GM18519 (cell line): ENCODE measurements at regions not wholly inside any gene's neighbourhood (a gene's known extent, or its start where the extent isn't known, plus 50 kb on each side); places are given as distances from the start of the nearest gene placed in this dataset.

Source experiments
- ATAC-seq: cut with Tn5 transposase; IDR thresholded peaks from one replicate; pipeline ENCODE4 v1.9.1; 2021; ENCODE audit warnings: mild to moderate bottlenecking, moderate library complexity; ENCODE audit not compliant: unreplicated experiment, low FRiP score

GRCh38 chr5:30034870-30035269 lies 1158.6 kb upstream of the CDH6 start:
- ATAC-seq = no peak

DNA sequence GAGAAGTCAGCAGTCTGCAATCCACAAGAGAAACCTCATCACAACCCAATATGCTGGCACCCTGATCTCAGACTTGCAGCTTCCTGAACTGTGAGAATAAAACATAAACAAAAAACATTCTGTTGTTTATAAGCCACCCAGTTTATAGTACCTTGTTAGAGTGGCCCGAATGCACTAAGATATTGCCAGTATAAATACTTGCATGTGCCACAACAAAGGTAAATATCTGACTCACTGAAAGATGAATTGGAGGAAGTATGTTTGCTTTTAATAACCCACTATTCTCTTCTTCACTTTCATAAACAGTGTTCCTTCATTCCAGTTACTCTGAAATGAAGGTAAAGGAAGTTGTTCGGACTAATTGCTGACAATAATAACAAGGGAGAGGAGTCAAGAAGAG lies 1163.4 kb upstream of the CDH6 start:
- no peak for ATAC-seq

DNA sequence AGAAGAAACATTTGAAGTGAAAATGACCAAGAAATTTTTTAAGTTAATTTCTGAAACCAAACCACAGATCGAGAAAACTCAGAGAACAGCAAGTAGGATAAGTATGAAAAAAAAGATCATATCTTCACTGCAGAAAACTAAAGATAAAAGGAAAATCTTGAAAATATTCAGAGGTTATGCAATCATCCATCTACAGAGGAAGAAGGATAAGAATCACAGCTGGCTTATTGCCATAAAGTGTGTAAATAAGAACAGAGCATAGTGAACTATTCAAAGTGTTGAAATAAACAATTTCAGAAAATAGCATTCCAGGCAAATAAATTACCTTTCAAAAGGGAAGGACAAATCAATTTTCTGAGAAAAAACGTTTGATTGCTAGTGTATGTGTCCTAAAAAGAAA lies 1191.7 kb upstream of the CDH6 start:
- no peak for ATAC-seq

- no peak for ATAC-seq
These were observed 1193.3 kb upstream of the CDH6 start for GRCh38 chr5:30000231-30000630.

GRCh38 chr5:29995154-29995553 lies 1198.3 kb upstream of the CDH6 start:
- no peak for ATAC-seq

- ATAC-seq = no peak
These were observed 1199.0 kb upstream of the CDH6 start for GRCh38 chr5:29994519-29994918.

DNA sequence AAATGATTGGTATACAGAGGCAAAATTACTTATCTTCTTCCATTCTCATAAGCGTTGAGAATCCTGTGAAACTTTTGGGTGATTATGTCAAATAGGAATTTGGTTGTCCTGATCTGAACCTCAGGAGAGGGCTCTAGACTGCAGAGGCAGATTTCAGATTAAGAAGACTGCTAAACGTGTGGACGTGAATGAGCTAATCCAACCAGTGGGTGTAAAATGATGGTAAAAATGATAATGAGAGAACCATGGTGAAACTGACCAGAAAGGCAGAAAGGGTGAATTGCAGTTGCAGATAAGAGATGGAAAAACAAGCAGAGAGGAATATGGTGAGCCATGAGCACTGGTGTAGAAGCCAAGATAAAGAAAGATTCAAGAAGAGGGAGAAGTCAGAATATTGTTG lies 1200.2 kb upstream of the CDH6 start:
- no peak for ATAC-seq

- ATAC-seq = no peak
These were observed 1201.2 kb upstream of the CDH6 start for GRCh38 chr5:29992248-29992647.

GRCh38 chr5:29990681-29991080 lies 1202.8 kb upstream of the CDH6 start:
- ATAC-seq = no peak

DNA sequence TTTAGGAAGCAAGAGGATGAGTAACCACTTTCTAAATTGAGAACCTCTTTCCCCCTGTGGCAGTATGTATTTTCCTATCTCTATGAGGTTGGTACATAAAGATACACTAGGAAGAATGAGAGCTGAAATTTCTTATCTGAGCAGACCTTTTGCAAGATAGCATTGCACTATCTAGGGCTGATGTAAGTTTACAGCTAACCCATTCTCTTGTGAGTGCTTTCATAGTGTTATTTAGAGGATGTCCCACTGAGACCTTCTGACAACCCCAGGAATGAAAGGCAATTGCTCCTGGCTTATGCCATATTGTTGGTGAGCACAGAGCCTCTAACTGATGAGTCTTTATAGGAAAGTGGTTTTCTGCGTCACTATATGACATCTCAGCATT lies 1209.3 kb upstream of the CDH6 start:
- ATAC-seq = no peak

DNA sequence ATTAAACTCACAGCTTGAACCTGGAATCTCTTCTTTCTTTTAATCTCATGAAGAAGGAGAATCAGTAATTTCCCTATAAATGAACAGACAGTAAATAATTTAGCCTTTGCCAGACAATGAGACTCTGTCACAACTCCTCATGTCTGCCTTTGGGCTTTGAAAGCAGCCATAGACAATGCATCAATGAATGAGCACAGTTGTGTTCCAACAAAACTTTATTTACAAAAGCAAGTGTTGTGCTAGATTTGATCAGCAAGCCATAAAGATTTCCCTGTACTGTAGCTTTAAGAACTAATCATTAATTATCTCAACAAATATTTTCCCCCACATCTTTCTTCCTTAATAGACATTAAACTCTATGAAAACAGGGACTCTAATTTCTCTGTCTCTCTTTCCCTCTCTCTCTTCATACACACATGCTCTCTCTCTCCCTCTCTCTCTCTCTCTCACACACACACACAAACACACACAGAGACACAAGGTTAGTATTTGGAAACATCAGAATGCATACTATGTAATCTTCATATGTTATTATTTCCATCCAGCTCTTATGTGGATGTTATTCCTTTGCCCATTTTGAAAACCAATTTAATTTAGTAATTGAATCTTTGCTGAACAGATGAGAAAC lies 1209.8 kb upstream of the CDH6 start:
- ATAC-seq = no peak

DNA sequence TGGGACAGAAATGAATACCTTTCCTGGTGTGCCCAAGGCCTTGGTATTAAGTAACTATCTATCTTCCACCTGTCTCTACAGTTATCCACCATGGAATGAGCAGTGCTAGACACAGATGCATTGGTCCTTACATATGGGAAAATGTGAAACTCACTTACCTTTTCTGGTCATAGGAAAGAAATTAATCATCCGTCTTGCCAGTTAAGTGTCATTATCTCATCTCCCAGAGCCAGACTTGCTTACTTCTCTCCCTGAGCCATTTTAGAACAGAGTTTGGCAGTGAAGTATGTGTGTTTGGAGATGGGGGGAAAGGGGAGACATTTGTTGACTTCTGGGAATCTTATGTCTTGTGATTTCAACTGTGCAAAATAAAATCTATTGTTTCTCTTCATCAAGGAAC lies 1211.0 kb upstream of the CDH6 start:
- ATAC-seq = no peak

DNA sequence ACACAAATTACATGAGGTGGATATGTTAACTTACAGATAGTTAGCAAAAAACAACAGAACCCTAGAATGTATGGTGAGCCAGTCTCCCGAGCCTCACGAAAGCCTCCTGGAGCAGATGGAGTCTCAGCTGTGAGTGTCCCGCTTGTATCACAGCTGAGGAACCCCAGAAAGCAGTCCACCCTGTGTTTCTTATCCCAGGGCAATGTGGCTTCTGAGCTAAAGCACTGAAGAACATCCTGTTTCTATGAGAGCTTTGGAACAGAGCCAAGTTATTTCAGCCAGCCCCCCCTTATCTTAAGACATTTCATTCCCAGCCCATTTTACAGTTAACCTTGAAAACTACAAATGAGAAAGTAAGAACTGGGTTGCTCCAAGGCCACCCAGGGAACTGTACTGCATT lies 1220.9 kb upstream of the CDH6 start:
- no peak for ATAC-seq

DNA sequence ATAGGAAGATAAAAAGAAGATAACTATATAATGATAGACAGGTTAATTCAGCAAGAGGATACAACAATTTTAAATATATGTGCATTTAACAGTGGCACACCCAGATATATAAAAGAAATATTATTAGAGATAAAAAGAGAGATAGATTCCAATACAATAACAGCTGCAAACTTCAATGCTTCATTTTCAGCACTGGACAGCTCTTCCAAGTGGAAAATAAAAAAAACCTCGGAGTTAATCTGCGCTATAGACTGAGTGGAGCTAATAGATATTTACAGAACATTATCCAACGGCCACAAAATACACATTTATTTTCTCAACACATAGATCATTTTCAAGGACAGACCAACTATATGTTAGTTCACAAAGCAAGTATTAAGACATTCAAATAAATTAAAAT lies 1229.5 kb upstream of the CDH6 start:
- ATAC-seq = no peak

DNA sequence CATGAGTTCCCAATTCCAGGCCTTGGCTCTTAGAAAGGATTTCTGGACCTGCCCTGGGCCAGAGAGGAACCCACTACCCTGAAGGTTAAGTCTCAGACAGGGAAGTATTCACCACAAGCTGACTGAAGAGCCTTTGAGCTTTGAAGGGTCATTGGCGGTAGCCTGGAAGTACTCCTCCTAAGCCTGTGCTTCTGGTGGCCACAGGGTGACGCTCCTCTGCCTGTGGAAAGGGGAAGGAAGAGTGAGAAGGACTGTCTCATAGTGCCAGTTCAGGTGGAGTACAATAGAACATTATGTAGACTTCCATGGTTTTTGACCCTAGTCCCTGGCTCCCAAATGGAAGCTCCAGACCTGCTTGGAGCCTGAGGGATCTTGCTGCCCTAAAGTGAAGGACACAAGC lies 1233.2 kb upstream of the CDH6 start:
- ATAC-seq = no peak

- no peak for ATAC-seq
These were observed 1242.9 kb upstream of the CDH6 start for GRCh38 chr5:29950416-29951145.

DNA sequence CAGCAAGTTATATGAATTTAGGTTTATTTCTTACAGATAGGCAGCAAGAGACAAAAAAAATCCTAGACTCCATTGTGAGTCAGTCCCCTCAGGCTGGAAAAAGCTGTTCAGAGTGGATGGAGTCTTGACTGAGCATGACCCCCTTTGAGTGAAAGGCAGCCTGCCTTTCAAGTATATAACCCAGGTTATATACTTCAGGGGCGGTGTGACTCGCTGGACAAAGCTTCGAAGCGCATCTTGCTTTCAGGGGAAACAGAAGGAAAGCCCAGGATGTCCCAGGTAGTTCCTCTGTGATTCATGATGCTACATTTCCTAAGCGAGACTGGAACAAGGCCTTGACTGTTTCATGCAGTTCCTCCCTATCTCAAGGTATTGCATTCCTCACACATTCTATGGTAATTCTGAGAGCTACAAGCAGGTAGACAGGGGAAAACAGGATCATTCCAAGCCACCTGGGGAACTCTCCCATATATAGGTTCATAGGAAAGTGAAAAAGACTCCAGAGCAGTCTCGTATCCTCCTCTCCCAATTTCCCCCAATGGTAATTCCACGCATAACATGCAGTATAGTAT lies 1244.1 kb upstream of the CDH6 start:
- no peak for ATAC-seq

- no peak for ATAC-seq
These were observed 1249.2 kb upstream of the CDH6 start for GRCh38 chr5:29944327-29944726.

- no peak for ATAC-seq
These were observed 1251.4 kb upstream of the CDH6 start for GRCh38 chr5:29942089-29942488.

GRCh38 chr5:29939988-29940387 lies 1253.5 kb upstream of the CDH6 start:
- ATAC-seq = no peak

GRCh38 chr5:29935371-29935770 lies 1258.1 kb upstream of the CDH6 start:
- no peak for ATAC-seq

GRCh38 chr5:29930316-29930715 lies 1263.2 kb upstream of the CDH6 start:
- ATAC-seq = no peak
